LNCaP clone FGC (cell line): ENCODE measurements at regions not wholly inside any gene's neighbourhood (a gene's known extent, or its start where the extent isn't known, plus 50 kb on each side); places are given as distances from the start of the nearest gene placed in this dataset.

Experiments used
- DNase-seq: peaks from one replicate; pipeline ENCODE4 v3.0.0-alpha.2; 2011; ENCODE audit warnings: low read depth
- H3K4me3 ChIP-seq: 2 replicates; pipeline ENCODE4 v1.5.1; 2011; ENCODE audit warnings: mild to moderate bottlenecking, low read depth, low read length, control low read depth
- CTCF ChIP-seq: IDR thresholded peaks from 2 replicates; pipeline ENCODE4 v1.5.1; 2012; ENCODE audit warnings: mild to moderate bottlenecking; ENCODE audit not compliant: control insufficient read depth, insufficient read depth; ENCODE audit errors: extremely low read depth

- no peak for TF ChIP-seq CTCF
- no peak for DNase-seq
- no peak overlapping the region for H3K4me3 ChIP-seq
Observed at GRCh38 chr4:12534684-12535083, 949.5 kb downstream of the RAB28 start.

DNA sequence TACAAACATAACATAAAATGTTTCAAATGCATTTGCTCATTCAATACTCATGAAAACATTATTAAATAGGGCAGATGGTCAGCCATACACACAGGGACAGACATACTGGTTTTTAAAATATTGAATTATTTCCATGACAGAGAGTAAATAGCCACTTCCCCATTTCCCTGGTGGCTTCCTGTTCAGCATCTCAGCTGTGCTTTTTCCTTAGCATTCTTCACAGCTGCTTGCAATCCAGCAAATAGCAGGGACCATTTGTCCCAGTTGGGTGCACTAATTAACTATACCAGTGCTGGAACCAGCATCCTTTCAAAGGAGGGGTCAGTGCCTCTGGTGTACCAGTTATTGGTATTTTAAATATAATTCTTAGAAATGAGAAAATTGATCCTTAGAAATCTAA, 964.7 kb downstream of the RAB28 start:
- no peak overlapping the region for H3K4me3 ChIP-seq
- no peak for TF ChIP-seq CTCF
- DNase-seq: no peak

DNA sequence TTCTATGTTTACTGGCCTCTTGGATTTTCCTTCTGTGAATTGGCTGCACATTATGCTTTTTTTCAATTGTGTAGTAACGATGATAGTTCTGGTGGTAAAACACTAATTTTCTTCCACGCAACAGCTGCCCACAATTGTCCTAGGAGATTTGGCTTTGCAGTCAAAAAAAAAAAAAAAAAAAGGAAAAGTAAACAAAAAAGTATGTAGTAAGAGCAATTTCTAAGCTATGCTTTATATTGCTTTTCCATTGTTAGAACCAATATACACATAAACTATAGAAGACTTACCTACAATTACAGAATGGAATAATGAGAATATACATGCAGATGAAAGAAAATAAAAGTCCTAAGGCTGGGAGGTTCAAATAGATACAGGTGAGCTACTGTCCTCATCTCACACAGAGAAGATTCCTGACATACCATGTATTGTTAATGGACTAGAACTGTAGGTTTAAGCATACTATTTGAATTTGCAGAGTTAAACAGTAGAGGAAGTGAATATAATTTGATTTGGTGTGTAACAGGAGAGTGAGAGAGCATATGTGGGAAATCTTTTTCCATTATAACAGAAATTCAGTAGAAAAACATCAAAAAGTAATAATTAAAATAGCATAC, 976.2 kb downstream of the RAB28 start:
- DNase-seq: no peak
- no peak overlapping the region for H3K4me3 ChIP-seq
- TF ChIP-seq CTCF: no peak

DNA sequence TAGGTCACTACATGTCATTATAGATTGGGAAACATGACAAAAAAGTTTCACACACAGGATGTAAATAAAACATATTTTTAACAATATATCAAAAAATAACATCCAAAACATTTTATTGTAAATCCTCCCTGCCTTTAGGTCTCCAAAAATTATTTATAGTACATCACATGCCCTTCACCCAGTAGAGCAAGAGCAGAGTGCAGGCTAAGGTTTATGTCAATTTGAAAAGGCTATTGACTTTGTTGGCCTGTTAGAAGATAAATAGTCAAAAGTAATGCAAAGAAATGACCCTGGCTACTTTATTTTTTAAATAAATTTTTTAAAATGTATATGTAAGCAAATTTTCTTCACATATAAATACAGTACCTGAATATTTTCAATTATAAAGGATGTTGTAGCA, 983.7 kb downstream of the RAB28 start:
- DNase-seq: no peak
- H3K4me3 ChIP-seq: no peak overlapping the region
- no peak for TF ChIP-seq CTCF

DNA sequence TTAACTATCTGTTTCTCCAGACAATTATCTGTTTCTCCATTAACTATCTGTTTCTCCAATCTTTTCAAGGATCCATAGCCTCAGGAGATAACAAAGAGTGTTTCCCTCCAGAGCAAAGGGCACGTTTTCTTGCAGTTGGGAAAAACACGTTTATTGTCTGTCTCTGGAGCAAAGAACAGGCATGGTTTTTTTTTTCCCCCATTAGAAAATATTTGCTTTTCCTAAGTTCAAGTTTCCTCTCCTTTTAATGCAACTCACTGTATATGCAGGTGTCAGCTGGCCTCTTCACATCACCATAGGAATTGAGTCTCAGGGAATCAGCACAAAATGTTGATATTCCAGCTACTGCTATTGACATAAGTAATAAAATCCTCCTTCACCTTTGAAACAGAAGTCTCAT, 984.4 kb downstream of the RAB28 start:
- DNase-seq: no peak
- TF ChIP-seq CTCF: no peak
- no peak overlapping the region for H3K4me3 ChIP-seq

DNA sequence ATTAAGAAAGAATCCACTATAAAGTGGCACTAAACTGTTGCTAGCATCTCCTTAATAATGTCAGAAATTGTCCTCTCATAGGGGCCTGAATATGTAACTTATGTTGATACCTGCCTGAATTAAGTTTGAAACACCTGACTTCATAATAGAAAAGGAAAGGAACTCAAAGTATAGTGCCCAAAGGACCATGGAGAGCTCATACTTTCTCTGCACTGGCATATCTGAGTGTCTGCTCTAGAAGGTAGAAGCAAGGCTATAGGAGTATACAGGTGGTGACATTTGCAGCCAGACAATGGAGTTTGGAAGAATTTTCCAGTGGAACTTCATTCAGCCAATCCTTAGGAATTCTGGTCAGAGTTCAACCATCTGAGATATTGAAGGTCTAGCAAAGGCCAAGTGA, 988.9 kb downstream of the RAB28 start:
- no peak overlapping the region for H3K4me3 ChIP-seq
- no peak for DNase-seq
- no peak for TF ChIP-seq CTCF

GRCh38 chr4:12492730-12493393, 991.3 kb downstream of the RAB28 start:
- DNase-seq: no peak
- TF ChIP-seq CTCF: no peak
- no peak overlapping the region for H3K4me3 ChIP-seq
